A673 (cell line): ENCODE measurements at regions not wholly inside any gene's neighbourhood (a gene's known extent, or its start where the extent isn't known, plus 50 kb on each side); places are given as distances from the start of the nearest gene placed in this dataset.

Source experiments
- CTCF ChIP-seq: fragments of 300-800, 200-600 bp; sonication (generic); conservative IDR thresholded peaks from 2 replicates; pipeline ENCODE4 v1.5.1; 2017; ENCODE audit warnings: low read depth, mild to moderate bottlenecking, antibody characterized with exemption, low read length, moderate library complexity, mixed read lengths
- EZH2 ChIP-seq: fragments of 200-600 bp; sonication (generic); IDR thresholded peaks from 2 replicates; pipeline ENCODE4 v1.6.1; 2017; ENCODE audit warnings: borderline replicate concordance, low read depth, mild to moderate bottlenecking, mixed read lengths, antibody characterized with exemption, low read length; ENCODE audit not compliant: poor library complexity, severe bottlenecking

- no peak for TF ChIP-seq CTCF
- TF ChIP-seq EZH2, result no peak
Observed at GRCh38 chr14:94867946-94868771, 98.2 kb upstream of the GSC start.
